SK-N-SH treated with all-trans-retinoic acid at 6 μM for 48 hours (cell line): ENCODE measurements at regions not wholly inside any gene's neighbourhood (a gene's known extent, or its start where the extent isn't known, plus 50 kb on each side); places are given as distances from the start of the nearest gene placed in this dataset.
"Not testable (repeated sequence)": the region's sequence is repeated elsewhere in the genome, so short reads cannot be mapped to it uniquely, and the experiment has no call there.

Experiments
- ATAC-seq: fragments of 200-7000 bp; cut with Tn5 transposase; 3 replicates; pipeline ENCODE4 v1.9.1; 2020; ENCODE audit warnings: mild to moderate bottlenecking, moderate library complexity
- ARNTL ChIP-seq: fragments of 450-650 bp; formaldehyde crosslinking; IDR thresholded peaks from 2 replicates; pipeline ENCODE4 v1.5.0; 2020; ENCODE audit warnings: low read depth, mild to moderate bottlenecking, moderate library complexity, borderline replicate concordance
- BACH2 ChIP-seq: fragments of 250-450 bp; sonication (Bioruptor Pico); IDR thresholded peaks from 2 replicates; pipeline ENCODE4 v1.9.0; 2021; ENCODE audit warnings: mild to moderate bottlenecking, borderline replicate concordance
- CSDC2 ChIP-seq: fragments of 250-450 bp; sonication (Bioruptor Pico); IDR thresholded peaks from 2 replicates; pipeline ENCODE4 v1.5.0; 2020; ENCODE audit warnings: mild to moderate bottlenecking, moderate library complexity
- ESRRG ChIP-seq: fragments of 250-450 bp; sonication (Bioruptor Pico); IDR thresholded peaks from 2 replicates; pipeline ENCODE4 v1.6.1; 2021; ENCODE audit warnings: mild to moderate bottlenecking
- GLIS3 ChIP-seq: fragments of 250-450 bp; sonication (Bioruptor Pico); IDR thresholded peaks from 2 replicates; pipeline ENCODE4 v1.5.0; 2020; ENCODE audit warnings: mild to moderate bottlenecking, moderate library complexity
- ISL1 ChIP-seq: fragments of 250-450 bp; sonication (Bioruptor Pico); IDR thresholded peaks from 2 replicates; pipeline ENCODE4 v2.1.2; 2022; ENCODE audit warnings: mild to moderate bottlenecking, moderate library complexity
- OSR1 ChIP-seq: fragments of 250-450 bp; sonication (Bioruptor Pico); IDR thresholded peaks from 2 replicates; pipeline ENCODE4 v1.8.0; 2022; ENCODE audit warnings: moderate library complexity, mild to moderate bottlenecking, inconsistent platforms
- PPARA ChIP-seq: fragments of 250-450 bp; sonication (Bioruptor Pico); IDR thresholded peaks from 2 replicates; pipeline ENCODE4 v1.5.0; 2020; ENCODE audit warnings: mild to moderate bottlenecking, borderline replicate concordance
- RARB ChIP-seq: fragments of 250-450 bp; sonication (Bioruptor Pico); IDR thresholded peaks from 2 replicates; pipeline ENCODE4 v1.8.0; 2021; ENCODE audit warnings: mild to moderate bottlenecking, moderate library complexity
- SNAI2 ChIP-seq: fragments of 250-450 bp; sonication (Bioruptor Pico); IDR thresholded peaks from 2 replicates; pipeline ENCODE4 v1.5.0; 2020; ENCODE audit warnings: mild to moderate bottlenecking, moderate library complexity
- TCF4 ChIP-seq: fragments of 250-450 bp; sonication (Bioruptor Pico); IDR thresholded peaks from 2 replicates; pipeline ENCODE4 v1.8.0; 2021; ENCODE audit warnings: mild to moderate bottlenecking, moderate library complexity, borderline replicate concordance
- ZC3H10 ChIP-seq: fragments of 250-450 bp; sonication (Bioruptor Pico); IDR thresholded peaks from 2 replicates; pipeline ENCODE4 v1.5.1; 2021; ENCODE audit warnings: mild to moderate bottlenecking, moderate library complexity
- ZFP3 ChIP-seq: fragments of 250-450 bp; sonication (Bioruptor Pico); IDR thresholded peaks from 2 replicates; pipeline ENCODE4 v1.5.0; 2020; ENCODE audit warnings: mild to moderate bottlenecking, moderate library complexity
- ZFP30 ChIP-seq: fragments of 450-650 bp; formaldehyde crosslinking; IDR thresholded peaks from 2 replicates; pipeline ENCODE4 v1.5.0; 2022; ENCODE audit warnings: mild to moderate bottlenecking, moderate library complexity
- ZNF565 ChIP-seq: fragments of 450-650 bp; formaldehyde crosslinking; conservative IDR thresholded peaks from 2 replicates; pipeline ENCODE4 v1.5.0; 2020; ENCODE audit warnings: low read depth, mild to moderate bottlenecking, moderate library complexity
- ZNF70 ChIP-seq: fragments of 450-650 bp; formaldehyde crosslinking; IDR thresholded peaks from 2 replicates; pipeline ENCODE4 v1.5.0; 2020; ENCODE audit warnings: mild to moderate bottlenecking, moderate library complexity
- ZNF8 ChIP-seq: fragments of 450-650 bp; formaldehyde crosslinking; IDR thresholded peaks from 2 replicates; pipeline ENCODE4 v1.5.0; 2020; ENCODE audit warnings: mild to moderate bottlenecking, moderate library complexity
- TF ChIP-seq, protein P1 (sequence below): fragments of 250-450 bp; sonication (Bioruptor Pico); IDR thresholded peaks from 2 replicates; pipeline ENCODE4 v1.5.0; 2020; ENCODE audit warnings: mild to moderate bottlenecking, moderate library complexity
- TF ChIP-seq, protein P2 (sequence below): fragments of 250-450 bp; sonication (Bioruptor Pico); IDR thresholded peaks from 2 replicates; pipeline ENCODE4 v1.8.0; 2020; ENCODE audit warnings: mild to moderate bottlenecking, moderate library complexity, borderline replicate concordance
- TF ChIP-seq, protein P3 (sequence below): fragments of 250-450 bp; sonication (Bioruptor Pico); IDR thresholded peaks from 2 replicates; pipeline ENCODE4 v1.8.0; 2021; ENCODE audit warnings: low read depth, mild to moderate bottlenecking, moderate library complexity, borderline replicate concordance

DNA sequence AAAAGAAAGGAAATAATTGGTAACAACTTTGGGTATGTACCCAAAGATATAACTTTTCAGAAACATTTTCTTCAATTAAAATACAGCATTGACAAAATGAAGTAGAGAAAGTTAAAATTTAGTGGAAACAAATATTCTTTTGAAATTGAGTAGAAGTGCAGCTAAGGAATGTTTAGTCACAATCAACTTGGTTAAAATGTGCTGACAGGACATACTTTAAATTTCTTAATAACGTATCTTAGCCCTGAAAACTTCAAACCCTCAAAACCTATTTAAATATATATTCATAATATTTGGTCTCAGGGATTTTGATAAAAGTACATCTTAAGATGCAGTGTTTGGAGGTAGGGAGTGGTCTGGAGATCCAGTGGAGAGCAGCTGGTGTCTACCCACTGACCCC is 240.8 kb downstream of the DKK2 start:
- ATAC-seq = no peak
- TF ChIP-seq ZNF70 (CRISPR knock-in tag) (no peak), ZNF565 (no peak), RARB (CRISPR knock-in tag) (no peak), BACH2 (CRISPR knock-in tag) (no peak), ZNF8 (CRISPR knock-in tag) (no peak), ARNTL (no peak), TCF4 (CRISPR knock-in tag) (no peak), ISL1 (CRISPR knock-in tag) (no peak), ZFP30 (CRISPR knock-in tag) (no peak), CSDC2 (CRISPR knock-in tag) (no peak), OSR1 (CRISPR knock-in tag) (no peak)
- TF ChIP-seq, protein P1, sequence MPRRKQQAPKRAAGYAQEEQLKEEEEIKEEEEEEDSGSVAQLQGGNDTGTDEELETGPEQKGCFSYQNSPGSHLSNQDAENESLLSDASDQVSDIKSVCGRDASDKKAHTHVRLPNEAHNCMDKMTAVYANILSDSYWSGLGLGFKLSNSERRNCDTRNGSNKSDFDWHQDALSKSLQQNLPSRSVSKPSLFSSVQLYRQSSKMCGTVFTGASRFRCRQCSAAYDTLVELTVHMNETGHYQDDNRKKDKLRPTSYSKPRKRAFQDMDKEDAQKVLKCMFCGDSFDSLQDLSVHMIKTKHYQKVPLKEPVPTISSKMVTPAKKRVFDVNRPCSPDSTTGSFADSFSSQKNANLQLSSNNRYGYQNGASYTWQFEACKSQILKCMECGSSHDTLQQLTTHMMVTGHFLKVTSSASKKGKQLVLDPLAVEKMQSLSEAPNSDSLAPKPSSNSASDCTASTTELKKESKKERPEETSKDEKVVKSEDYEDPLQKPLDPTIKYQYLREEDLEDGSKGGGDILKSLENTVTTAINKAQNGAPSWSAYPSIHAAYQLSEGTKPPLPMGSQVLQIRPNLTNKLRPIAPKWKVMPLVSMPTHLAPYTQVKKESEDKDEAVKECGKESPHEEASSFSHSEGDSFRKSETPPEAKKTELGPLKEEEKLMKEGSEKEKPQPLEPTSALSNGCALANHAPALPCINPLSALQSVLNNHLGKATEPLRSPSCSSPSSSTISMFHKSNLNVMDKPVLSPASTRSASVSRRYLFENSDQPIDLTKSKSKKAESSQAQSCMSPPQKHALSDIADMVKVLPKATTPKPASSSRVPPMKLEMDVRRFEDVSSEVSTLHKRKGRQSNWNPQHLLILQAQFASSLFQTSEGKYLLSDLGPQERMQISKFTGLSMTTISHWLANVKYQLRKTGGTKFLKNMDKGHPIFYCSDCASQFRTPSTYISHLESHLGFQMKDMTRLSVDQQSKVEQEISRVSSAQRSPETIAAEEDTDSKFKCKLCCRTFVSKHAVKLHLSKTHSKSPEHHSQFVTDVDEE (CRISPR knock-in tag) = no peak

DNA sequence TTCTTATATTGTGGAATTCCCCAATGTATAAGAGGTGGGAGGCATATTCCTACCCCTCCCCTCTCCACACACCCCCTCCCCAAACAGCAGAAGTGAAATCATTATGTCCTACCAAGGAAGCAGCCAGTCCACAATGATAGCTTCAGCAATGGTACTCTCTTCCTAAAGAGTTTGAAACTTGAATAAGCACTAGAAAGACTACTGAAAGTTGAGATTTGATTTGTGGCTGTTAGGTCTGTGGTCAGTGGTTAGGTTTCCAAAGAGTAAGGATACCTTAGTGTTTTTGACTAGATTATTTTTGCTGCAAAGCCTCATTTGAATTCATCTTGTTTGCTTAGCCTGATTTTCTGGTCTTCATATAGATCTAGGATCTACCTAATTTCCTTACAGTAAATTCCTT is 242.2 kb downstream of the DKK2 start:
- no peak for ATAC-seq
- no peak for TF ChIP-seq PPARA (CRISPR knock-in tag)
- TF ChIP-seq ISL1 (CRISPR knock-in tag) = no peak
- TF ChIP-seq ZFP30 (CRISPR knock-in tag) = no peak
- no peak for TF ChIP-seq BACH2 (CRISPR knock-in tag)

DNA sequence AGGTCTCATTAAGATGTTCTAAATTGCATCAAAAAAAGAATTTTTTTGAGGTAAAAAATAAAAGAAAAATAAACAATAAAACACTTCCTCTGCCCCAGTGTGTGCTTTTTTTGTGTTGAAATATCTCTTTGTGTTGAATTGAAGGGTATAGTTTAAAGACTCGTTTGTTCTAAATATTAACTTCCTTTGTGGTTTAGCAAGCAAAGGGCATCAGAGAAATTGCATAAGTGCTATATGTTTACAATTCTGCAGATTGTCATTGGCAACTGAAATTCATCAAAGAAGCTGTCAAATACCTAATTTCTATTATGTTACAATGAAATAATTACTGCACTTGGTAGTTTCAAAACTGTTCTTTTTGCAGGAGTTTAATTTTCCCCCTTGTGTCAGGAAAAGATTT is 260.5 kb downstream of the DKK2 start:
- ATAC-seq = no peak
- no peak for TF ChIP-seq ZNF70 (CRISPR knock-in tag)
- TF ChIP-seq OSR1 (CRISPR knock-in tag) = no peak
- no peak for TF ChIP-seq ZC3H10 (CRISPR knock-in tag)
- TF ChIP-seq SNAI2 (CRISPR knock-in tag) = no peak
- no peak for TF ChIP-seq ZFP30 (CRISPR knock-in tag)
- TF ChIP-seq TCF4 (CRISPR knock-in tag) = no peak
- no peak for TF ChIP-seq RARB (CRISPR knock-in tag)
- no peak for TF ChIP-seq ZNF8 (CRISPR knock-in tag)
- TF ChIP-seq, protein P1 (CRISPR knock-in tag) = no peak

DNA sequence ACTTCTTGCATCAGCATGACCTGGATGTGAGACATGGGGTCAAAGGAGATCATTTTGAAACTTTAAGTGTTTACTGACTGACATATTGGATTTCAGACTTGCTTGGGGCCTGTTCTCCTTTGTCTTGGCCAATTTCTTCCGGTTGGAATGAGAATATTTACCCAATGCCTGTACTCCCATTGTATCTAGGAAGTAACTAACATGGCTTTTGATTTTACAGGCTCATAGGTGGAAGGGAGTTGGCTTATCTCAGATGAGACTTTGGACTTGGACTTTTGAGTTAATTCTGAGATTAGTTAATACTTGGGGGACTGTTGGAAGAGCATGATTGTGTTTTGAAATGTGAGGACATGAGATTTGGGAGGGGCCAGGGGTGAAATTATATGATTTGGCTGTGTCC is 262.1 kb downstream of the DKK2 start:
- not testable (repeated sequence) for ATAC-seq

DNA sequence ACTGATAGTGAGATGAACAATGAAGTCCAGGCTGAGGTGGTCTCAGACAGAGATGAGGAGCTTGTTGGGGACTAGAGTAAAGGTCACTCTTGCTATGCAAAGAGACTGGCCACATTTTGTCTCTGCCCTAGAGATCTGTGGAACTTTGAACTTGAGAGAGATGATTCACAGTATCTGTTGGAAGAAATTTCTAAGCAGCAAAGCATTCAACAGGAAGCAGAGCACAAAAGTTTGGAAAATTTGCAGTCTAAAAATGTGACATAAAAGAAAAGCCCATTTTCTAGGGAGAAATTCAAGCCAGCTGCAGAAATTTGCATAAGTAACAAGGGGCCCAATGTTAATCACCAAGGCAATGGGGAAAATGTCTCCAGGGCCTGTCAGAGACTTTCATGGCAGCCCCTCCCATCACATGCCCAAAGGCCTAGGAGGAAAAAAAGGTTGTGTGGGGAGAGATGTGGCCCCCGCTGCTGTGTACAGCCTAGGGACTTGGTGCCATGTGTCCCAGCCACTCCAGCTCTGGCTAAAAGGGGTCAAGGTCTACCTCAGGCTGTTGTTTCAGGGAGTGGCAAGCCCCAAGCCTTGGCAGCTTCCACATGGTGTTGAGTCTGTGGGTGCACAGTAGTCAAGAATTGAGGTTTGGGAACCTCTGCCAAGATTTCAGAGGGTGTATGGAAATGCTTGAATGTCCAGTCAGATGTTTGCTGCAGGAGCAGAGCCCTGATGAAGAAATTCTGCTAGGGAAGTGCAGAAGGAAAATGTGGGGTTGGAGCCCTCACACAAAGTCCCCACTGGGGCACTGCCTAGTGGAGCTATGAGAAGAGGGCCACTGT is 262.8 kb downstream of the DKK2 start:
- no peak for TF ChIP-seq ZNF8 (CRISPR knock-in tag)
- no peak for TF ChIP-seq OSR1 (CRISPR knock-in tag)
- TF ChIP-seq, protein P1 (CRISPR knock-in tag) = no peak
- no peak for TF ChIP-seq CSDC2 (CRISPR knock-in tag)
- TF ChIP-seq, protein P2, sequence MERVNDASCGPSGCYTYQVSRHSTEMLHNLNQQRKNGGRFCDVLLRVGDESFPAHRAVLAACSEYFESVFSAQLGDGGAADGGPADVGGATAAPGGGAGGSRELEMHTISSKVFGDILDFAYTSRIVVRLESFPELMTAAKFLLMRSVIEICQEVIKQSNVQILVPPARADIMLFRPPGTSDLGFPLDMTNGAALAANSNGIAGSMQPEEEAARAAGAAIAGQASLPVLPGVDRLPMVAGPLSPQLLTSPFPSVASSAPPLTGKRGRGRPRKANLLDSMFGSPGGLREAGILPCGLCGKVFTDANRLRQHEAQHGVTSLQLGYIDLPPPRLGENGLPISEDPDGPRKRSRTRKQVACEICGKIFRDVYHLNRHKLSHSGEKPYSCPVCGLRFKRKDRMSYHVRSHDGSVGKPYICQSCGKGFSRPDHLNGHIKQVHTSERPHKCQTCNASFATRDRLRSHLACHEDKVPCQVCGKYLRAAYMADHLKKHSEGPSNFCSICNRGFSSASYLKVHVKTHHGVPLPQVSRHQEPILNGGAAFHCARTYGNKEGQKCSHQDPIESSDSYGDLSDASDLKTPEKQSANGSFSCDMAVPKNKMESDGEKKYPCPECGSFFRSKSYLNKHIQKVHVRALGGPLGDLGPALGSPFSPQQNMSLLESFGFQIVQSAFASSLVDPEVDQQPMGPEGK (CRISPR knock-in tag) = no peak
- TF ChIP-seq ESRRG (CRISPR knock-in tag) = no peak
- TF ChIP-seq, protein P3, sequence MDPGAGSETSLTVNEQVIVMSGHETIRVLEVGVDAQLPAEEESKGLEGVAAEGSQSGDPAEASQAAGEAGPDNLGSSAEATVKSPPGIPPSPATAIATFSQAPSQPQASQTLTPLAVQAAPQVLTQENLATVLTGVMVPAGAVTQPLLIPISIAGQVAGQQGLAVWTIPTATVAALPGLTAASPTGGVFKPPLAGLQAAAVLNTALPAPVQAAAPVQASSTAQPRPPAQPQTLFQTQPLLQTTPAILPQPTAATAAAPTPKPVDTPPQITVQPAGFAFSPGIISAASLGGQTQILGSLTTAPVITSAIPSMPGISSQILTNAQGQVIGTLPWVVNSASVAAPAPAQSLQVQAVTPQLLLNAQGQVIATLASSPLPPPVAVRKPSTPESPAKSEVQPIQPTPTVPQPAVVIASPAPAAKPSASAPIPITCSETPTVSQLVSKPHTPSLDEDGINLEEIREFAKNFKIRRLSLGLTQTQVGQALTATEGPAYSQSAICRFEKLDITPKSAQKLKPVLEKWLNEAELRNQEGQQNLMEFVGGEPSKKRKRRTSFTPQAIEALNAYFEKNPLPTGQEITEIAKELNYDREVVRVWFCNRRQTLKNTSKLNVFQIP (CRISPR knock-in tag) = no peak
- no peak for TF ChIP-seq PPARA (CRISPR knock-in tag)
- TF ChIP-seq ISL1 (CRISPR knock-in tag) = no peak
- TF ChIP-seq GLIS3 (CRISPR knock-in tag) = no peak
- no peak for TF ChIP-seq RARB (CRISPR knock-in tag)
- no peak for TF ChIP-seq ZFP3 (CRISPR knock-in tag)
- TF ChIP-seq ZNF70 (CRISPR knock-in tag) = no peak
- no peak for ATAC-seq
